Lung (tissue), 11 donors: ENCODE measurements at regions not wholly inside any gene's neighbourhood (a gene's known extent, or its start where the extent isn't known, plus 50 kb on each side); places are given as distances from the start of the nearest gene placed in this dataset.

Experiments used
- ATAC-seq: fragments of 200-7000 bp; cut with Tn5 transposase; one replicate; pipeline ENCODE4 v1.9.1; 2020; ENCODE audit warnings: moderate number of reproducible peaks; ENCODE audit not compliant: insufficient read depth, low FRiP score
- DNase-seq, 3 donors: peaks; one replicate each; pipeline ENCODE4 v3.0.0-alpha.2; 2013 to 2017
- H3K27ac ChIP-seq, 2 donors: one replicate each; pipeline ENCODE4 v1.5.1; 2013; ENCODE audit warnings: mild to moderate bottlenecking in 2 of 2, moderate library complexity in 2 of 2, control low read depth in 1 of 2, inconsistent platforms in 1 of 2, low read depth in 1 of 2, low read length in 1 of 2
- H3K27me3 ChIP-seq, 3 donors: one replicate each; pipeline ENCODE4 v1.5.1; 2013; ENCODE audit warnings: low read length in 2 of 3; ENCODE audit not compliant: control insufficient read depth in 3 of 3, insufficient read depth in 3 of 3
- H3K36me3 ChIP-seq, 4 donors: one replicate each; pipeline ENCODE4 v1.5.1; 2013; ENCODE audit warnings: low read length in 4 of 4, mild to moderate bottlenecking in 1 of 4, moderate library complexity in 1 of 4; ENCODE audit not compliant: control insufficient read depth in 4 of 4, insufficient read depth in 4 of 4
- H3K4me1 ChIP-seq, 5 donors: one replicate each; pipeline ENCODE4 v1.5.1; 2013; ENCODE audit warnings: low read length in 5 of 5, mild to moderate bottlenecking in 2 of 5, moderate library complexity in 1 of 5; ENCODE audit not compliant: control insufficient read depth in 5 of 5, insufficient read depth in 5 of 5
- H3K4me3 ChIP-seq: one replicate; pipeline ENCODE4 v1.5.1; 2013; ENCODE audit warnings: mild to moderate bottlenecking, control low read depth, moderate library complexity
- H3K9ac ChIP-seq, 2 donors: one replicate each; pipeline ENCODE4 v1.5.1; 2013; ENCODE audit warnings: low read length in 2 of 2, control low read depth in 1 of 2; ENCODE audit not compliant: insufficient read depth in 1 of 2
- H3K9me3 ChIP-seq, 4 donors: one replicate each; pipeline ENCODE4 v1.5.1; 2013; ENCODE audit warnings: low read length in 3 of 4, mild to moderate bottlenecking in 1 of 4, moderate library complexity in 1 of 4; ENCODE audit not compliant: control insufficient read depth in 4 of 4, insufficient read depth in 3 of 4
- WGBS, 2 donors: extraction: QIAGEN DNeasy Blood & Tissue Kit; methylation state at CpG; one replicate each; pipeline ENCODE4 v1.1.7; 2013; 5-methylcytosine and 5-hydroxymethylcytosine counted together
- TF ChIP-seq, protein P1 (sequence below): IDR thresholded peaks from 2 replicates; pipeline ENCODE4 v1.5.1; 2012; ENCODE audit warnings: mild to moderate bottlenecking; ENCODE audit errors: control extremely low read depth, extremely low read depth
- donor health status: control.
- donor health status: control.
- donor health status: Bipolar disorder and iron deficiency.
- donor health status: healthy.
- donor health status: DM: yes; HTN: yes; CAD: no.

- H3K27me3 ChIP-seq: no peaks in the 10 kb centered on the region
- peaks cover 0 to 27% (median 0%) of the 10 kb centered on the region in 5 donors for H3K4me1 ChIP-seq
- DNase-seq (peak in 2 of 3 donors; percentile 55 to 73), ATAC-seq (no peak)
- no peak overlapping the region for H3K4me3 ChIP-seq
- TF ChIP-seq, protein P1, sequence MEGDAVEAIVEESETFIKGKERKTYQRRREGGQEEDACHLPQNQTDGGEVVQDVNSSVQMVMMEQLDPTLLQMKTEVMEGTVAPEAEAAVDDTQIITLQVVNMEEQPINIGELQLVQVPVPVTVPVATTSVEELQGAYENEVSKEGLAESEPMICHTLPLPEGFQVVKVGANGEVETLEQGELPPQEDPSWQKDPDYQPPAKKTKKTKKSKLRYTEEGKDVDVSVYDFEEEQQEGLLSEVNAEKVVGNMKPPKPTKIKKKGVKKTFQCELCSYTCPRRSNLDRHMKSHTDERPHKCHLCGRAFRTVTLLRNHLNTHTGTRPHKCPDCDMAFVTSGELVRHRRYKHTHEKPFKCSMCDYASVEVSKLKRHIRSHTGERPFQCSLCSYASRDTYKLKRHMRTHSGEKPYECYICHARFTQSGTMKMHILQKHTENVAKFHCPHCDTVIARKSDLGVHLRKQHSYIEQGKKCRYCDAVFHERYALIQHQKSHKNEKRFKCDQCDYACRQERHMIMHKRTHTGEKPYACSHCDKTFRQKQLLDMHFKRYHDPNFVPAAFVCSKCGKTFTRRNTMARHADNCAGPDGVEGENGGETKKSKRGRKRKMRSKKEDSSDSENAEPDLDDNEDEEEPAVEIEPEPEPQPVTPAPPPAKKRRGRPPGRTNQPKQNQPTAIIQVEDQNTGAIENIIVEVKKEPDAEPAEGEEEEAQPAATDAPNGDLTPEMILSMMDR: no peak
- WGBS, 2 donors: 47 to 53% methylated on average over 3 of the region's 3 CpGs
- no peak overlapping the region for H3K27ac ChIP-seq
- no peaks in the 10 kb centered on the region for H3K9me3 ChIP-seq
- H3K9ac ChIP-seq: no peak overlapping the region
- no peaks in the 10 kb centered on the region for H3K36me3 ChIP-seq
Measured at GRCh38 chr5:33330426-33330825, 110.3 kb upstream of the TARS1 start.

DNA sequence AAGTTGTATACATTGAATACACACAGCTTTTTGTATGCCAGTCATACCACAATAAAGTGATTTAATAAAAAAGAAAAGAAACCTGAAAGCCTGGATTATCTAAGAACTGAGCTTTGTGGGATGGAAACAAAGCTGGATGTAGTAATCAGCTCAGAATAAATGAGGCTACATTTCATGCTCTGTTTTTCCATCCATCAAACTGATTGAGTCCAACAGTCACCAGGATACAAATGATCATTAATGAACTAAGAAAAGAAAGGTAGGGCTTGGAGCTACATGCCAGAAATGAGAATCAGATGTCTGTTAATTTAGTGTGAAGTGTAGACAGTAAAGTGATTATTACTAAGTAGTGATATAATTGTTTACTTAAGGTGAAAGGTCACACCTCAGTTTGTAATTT lies 109.8 kb upstream of the TARS1 start:
- Histone ChIP-seq H3K27ac (no peak overlapping the region), H3K4me3 (no peak overlapping the region), H3K36me3 (no peaks in the 10 kb centered on the region), H3K9ac (no peak overlapping the region), H3K9me3 (no peaks in the 10 kb centered on the region), H3K4me1 (peaks cover 0 to 25% (median 0%) of the 10 kb centered on the region in 5 donors), H3K27me3 (no peaks in the 10 kb centered on the region)
- TF ChIP-seq, protein P1: no peak
- no peak for DNase-seq
- no peak for ATAC-seq

- Histone ChIP-seq H3K9ac (no peak overlapping the region), H3K4me1 (peaks cover 0 to 34% (median 0%) of the 10 kb centered on the region in 5 donors), H3K36me3 (no peaks in the 10 kb centered on the region), H3K4me3 (no peak overlapping the region), H3K27me3 (no peaks in the 10 kb centered on the region), H3K9me3 (no peaks in the 10 kb centered on the region), H3K27ac (no peak overlapping the region)
- DNase-seq (no peak), ATAC-seq (no peak)
- TF ChIP-seq, protein P1: no peak
- 79 to 90% methylated on average over 2 of the region's 2 CpGs for WGBS, 2 donors
Measured at GRCh38 chr5:33332804-33333203, 108.0 kb upstream of the TARS1 start.

DNA sequence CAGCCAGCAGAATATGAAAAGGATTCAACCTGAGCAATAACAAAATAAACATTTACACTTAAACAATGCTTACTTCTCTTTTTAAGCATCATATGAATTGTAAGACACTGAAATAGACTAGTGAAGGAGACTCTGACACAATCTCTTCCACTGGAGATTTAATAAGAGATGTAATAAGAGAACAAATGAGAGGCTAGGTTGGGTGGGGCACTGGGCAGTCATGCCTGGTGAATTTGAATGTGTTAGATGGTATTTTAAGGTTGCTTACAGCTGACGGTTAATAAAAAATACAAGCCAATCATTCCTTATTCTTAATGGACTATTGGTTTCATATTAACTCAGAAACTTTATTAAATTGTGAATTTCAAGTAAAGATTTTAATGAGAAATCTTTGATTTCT lies 105.9 kb upstream of the TARS1 start:
- WGBS, 2 donors: 97 to 100% methylated on average over 1 of the region's 1 CpG
- TF ChIP-seq, protein P1: no peak

More for the DNA sequence above, 105.9 kb upstream of the TARS1 start:
- H3K4me1 ChIP-seq: peaks cover 0 to 36% (median 0%) of the 10 kb centered on the region in 5 donors
- no peaks in the 10 kb centered on the region for H3K9me3 ChIP-seq
- no peak for DNase-seq
- no peaks in the 10 kb centered on the region for H3K36me3 ChIP-seq
- ATAC-seq: no peak
- no peaks in the 10 kb centered on the region for H3K27me3 ChIP-seq
- no peak overlapping the region for H3K27ac ChIP-seq
- no peak overlapping the region for H3K9ac ChIP-seq
- no peak overlapping the region for H3K4me3 ChIP-seq
